H9 (cell line): ENCODE measurements at regions not wholly inside any gene's neighbourhood (a gene's known extent, or its start where the extent isn't known, plus 50 kb on each side); places are given as distances from the start of the nearest gene placed in this dataset.

ENCODE experiments used
- DNase-seq: peaks from one replicate; pipeline ENCODE4 v3.0.0-alpha.2; 2017
- H2AFZ ChIP-seq: one replicate; pipeline ENCODE4 v1.6.1; 2013; ENCODE audit warnings: mild to moderate bottlenecking, low read length, control low read depth, moderate library complexity
- H2AK5ac ChIP-seq: 2 replicates; pipeline ENCODE4 v1.6.1; 2013; ENCODE audit warnings: low read length, control low read depth, mixed read lengths; ENCODE audit not compliant: insufficient read length
- H2BK120ac ChIP-seq: one replicate; pipeline ENCODE4 v1.6.1; 2013; ENCODE audit warnings: low read depth, mild to moderate bottlenecking, low read length, control low read depth, inconsistent platforms; ENCODE audit not compliant: poor library complexity, severe bottlenecking
- H2BK12ac ChIP-seq: 2 replicates; pipeline ENCODE4 v1.6.1; 2013; ENCODE audit warnings: low read length, control low read depth, mixed read lengths, low read depth; ENCODE audit not compliant: insufficient read length
- H2BK15ac ChIP-seq: 2 replicates; pipeline ENCODE4 v1.6.1; 2013; ENCODE audit warnings: low read depth, low read length, control low read depth
- H2BK20ac ChIP-seq: one replicate; pipeline ENCODE4 v1.6.1; 2013; ENCODE audit warnings: low read depth, mild to moderate bottlenecking, low read length, control low read depth, inconsistent platforms; ENCODE audit not compliant: poor library complexity, severe bottlenecking
- H2BK5ac ChIP-seq: 2 replicates; pipeline ENCODE4 v1.6.1; 2013; ENCODE audit warnings: low read length, control low read depth, mixed read lengths; ENCODE audit not compliant: insufficient read length
- H3K14ac ChIP-seq: 2 replicates; pipeline ENCODE4 v1.6.1; 2013; ENCODE audit warnings: low read length, control low read depth; ENCODE audit not compliant: insufficient read depth
- H3K18ac ChIP-seq: 2 replicates; pipeline ENCODE4 v1.6.1; 2013; ENCODE audit warnings: low read depth, mild to moderate bottlenecking, mixed read lengths, low read length, control low read depth; ENCODE audit not compliant: insufficient read length
- H3K23ac ChIP-seq: 2 replicates; pipeline ENCODE4 v1.6.1; 2013; ENCODE audit warnings: low read length, control low read depth, mixed read lengths, low read depth; ENCODE audit not compliant: insufficient read length
- H3K23me2 ChIP-seq: 2 replicates; pipeline ENCODE4 v1.6.1; 2013; ENCODE audit warnings: low read depth, mild to moderate bottlenecking, mixed read lengths, low read length, control low read depth; ENCODE audit not compliant: insufficient read length, poor library complexity, severe bottlenecking
- H3K27ac ChIP-seq: 2 replicates; pipeline ENCODE4 v1.5.1; 2013; ENCODE audit warnings: low read length, control low read depth, mixed read lengths, low read depth; ENCODE audit not compliant: insufficient read length
- H3K27me3 ChIP-seq: 2 replicates; pipeline ENCODE4 v1.6.1; 2013; ENCODE audit warnings: low read length, control low read depth, inconsistent platforms; ENCODE audit not compliant: insufficient read depth
- H3K4ac ChIP-seq: 2 replicates; pipeline ENCODE4 v1.6.1; 2013; ENCODE audit warnings: low read depth, mild to moderate bottlenecking, control low read depth, inconsistent platforms, low read length, moderate library complexity
- H3K4me1 ChIP-seq: 2 replicates; pipeline ENCODE4 v1.6.1; 2013; ENCODE audit warnings: low read length, control low read depth, inconsistent platforms; ENCODE audit not compliant: insufficient read depth
- H3K4me2 ChIP-seq: 2 replicates; pipeline ENCODE4 v1.6.1; 2013; ENCODE audit warnings: low read length, control low read depth, mixed read lengths; ENCODE audit not compliant: insufficient read length, insufficient read depth
- H3K56ac ChIP-seq: 2 replicates; pipeline ENCODE4 v1.6.1; 2013; ENCODE audit warnings: low read depth, mild to moderate bottlenecking, mixed read lengths, low read length, control low read depth; ENCODE audit not compliant: insufficient read length
- H3K79me1 ChIP-seq: 2 replicates; pipeline ENCODE4 v1.6.1; 2013; ENCODE audit warnings: low read depth, mild to moderate bottlenecking, moderate library complexity, low read length, control low read depth, inconsistent platforms; ENCODE audit not compliant: insufficient read depth, poor library complexity, severe bottlenecking
- H3K79me2 ChIP-seq: 2 replicates; pipeline ENCODE4 v1.6.1; 2013; ENCODE audit warnings: low read length, control low read depth, inconsistent platforms; ENCODE audit not compliant: insufficient read depth
- H3K9ac ChIP-seq: 2 replicates; pipeline ENCODE4 v1.6.1; 2013; ENCODE audit warnings: low read length, control low read depth, mixed read lengths; ENCODE audit not compliant: insufficient read length; ENCODE audit errors: extremely low read depth
- H3K9me3 ChIP-seq: one replicate; pipeline ENCODE4 v1.6.1; 2013; ENCODE audit warnings: low read depth, low read length, inconsistent platforms; ENCODE audit not compliant: control insufficient read depth
- H3T11ph ChIP-seq: one replicate; pipeline ENCODE4 v1.6.1; 2013; ENCODE audit warnings: mild to moderate bottlenecking, low read length, control low read depth, inconsistent platforms
- H4K20me1 ChIP-seq: one replicate; pipeline ENCODE4 v1.6.1; 2013; ENCODE audit not compliant: control insufficient read depth, insufficient read length, insufficient read depth
- H4K5ac ChIP-seq: 2 replicates; pipeline ENCODE4 v1.6.1; 2013; ENCODE audit warnings: low read depth, mild to moderate bottlenecking, mixed read lengths, low read length, control low read depth; ENCODE audit not compliant: insufficient read length
- H4K8ac ChIP-seq: replicated peaks from 2 replicates; pipeline ENCODE4 v1.6.1; 2013; ENCODE audit warnings: low read length, control low read depth, mixed read lengths, low read depth; ENCODE audit not compliant: insufficient read length
- H4K91ac ChIP-seq: 2 replicates; pipeline ENCODE4 v1.6.1; 2013; ENCODE audit warnings: low read depth, mild to moderate bottlenecking, moderate library complexity, mixed read lengths, low read length, control low read depth; ENCODE audit not compliant: insufficient read length
- H3K27ac Mint-ChIP-seq, 3 experiments: 2 replicates in 2 of 3; 3 replicates in 1 of 3; pipeline ENCODE4 v1.8.0; 2020 to 2021; ENCODE audit warnings: mixed read lengths in 3 of 3, mild to moderate bottlenecking in 1 of 3, moderate library complexity in 1 of 3
- H3K27me3 Mint-ChIP-seq: 2 replicates; pipeline ENCODE4 v1.8.0; 2021; ENCODE audit warnings: low read depth, mild to moderate bottlenecking, moderate library complexity, mixed read lengths
- H3K36me3 Mint-ChIP-seq, 3 experiments: 2 replicates in 2 of 3; 3 replicates in 1 of 3; pipeline ENCODE4 v1.8.0; 2020 to 2021; ENCODE audit warnings: low read depth in 3 of 3, mixed read lengths in 3 of 3; ENCODE audit not compliant: insufficient read depth in 1 of 3
- H3K4me1 Mint-ChIP-seq, 2 experiments: 2 replicates each; pipeline ENCODE4 v1.8.0; 2020; ENCODE audit warnings: mixed read lengths in 2 of 2
- H3K4me3 Mint-ChIP-seq, 2 experiments: 2 replicates in 1 of 2; 3 replicates in 1 of 2; pipeline ENCODE4 v1.8.0; 2020 to 2021; ENCODE audit warnings: mild to moderate bottlenecking in 2 of 2, mixed read lengths in 2 of 2, moderate library complexity in 1 of 2
- H3K9me3 Mint-ChIP-seq, 2 experiments: 2 replicates in 1 of 2; 3 replicates in 1 of 2; pipeline ENCODE4 v1.8.0; 2020; ENCODE audit warnings: mild to moderate bottlenecking in 2 of 2, mixed read lengths in 2 of 2, moderate library complexity in 1 of 2
- WGBS: extraction: QIAGEN DNeasy Blood & Tissue Kit; methylation state at CpG from one replicate; pipeline ENCODE4 v1.1.7; 2013; ENCODE audit warnings: missing lambda C conversion rate, low lambda C conversion rate, mixed read lengths; ENCODE audit not compliant: insufficient read length; ENCODE audit errors: extremely low coverage; 5-methylcytosine and 5-hydroxymethylcytosine counted together
- TF ChIP-seq, protein P1 (sequence below): fragments of 200-600 bp; sonication (generic); conservative IDR thresholded peaks from 3 replicates; pipeline ENCODE4 v1.8.0; 2021; ENCODE audit warnings: antibody characterized with exemption, mild to moderate bottlenecking

DNA sequence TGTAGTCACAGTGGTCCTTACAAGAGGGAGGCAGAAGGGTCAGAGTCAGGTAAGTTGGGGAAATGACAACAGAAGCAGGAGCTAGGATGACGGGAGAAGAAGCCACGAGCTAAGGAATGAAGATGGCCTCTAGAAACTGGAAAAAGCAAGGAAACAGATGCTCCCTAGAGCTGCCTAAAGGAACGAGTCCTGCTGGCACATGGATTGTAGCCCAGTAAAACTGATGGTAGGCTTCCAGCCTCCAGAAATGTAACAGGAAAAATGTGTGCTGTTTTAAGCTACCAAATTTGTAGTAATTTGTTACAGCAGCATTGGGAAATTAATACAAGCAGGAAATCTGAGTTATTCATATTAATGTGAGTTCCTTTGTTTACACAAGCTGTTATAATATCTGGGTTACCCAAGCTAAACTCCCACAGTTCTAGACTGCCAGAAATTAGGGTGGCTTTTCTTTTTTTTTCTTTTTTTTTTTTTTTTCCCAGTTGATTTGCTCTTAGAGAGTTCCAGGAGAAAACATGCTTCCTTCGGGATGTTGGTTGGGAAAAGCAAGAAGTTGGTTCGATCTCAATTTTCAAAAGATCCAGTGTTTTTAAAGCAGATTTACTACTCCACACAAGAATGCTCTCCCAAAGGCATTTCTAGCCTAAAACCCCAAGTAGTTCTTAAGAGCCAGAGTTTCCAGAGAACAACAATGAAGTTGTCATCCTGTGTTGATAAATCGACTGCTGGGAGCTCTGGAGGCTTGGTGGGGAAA is 400.0 kb upstream of the SLC24A2 start:
- Mint-ChIP-seq H3K9me3 (peaks cover 0 to 3% of the 10 kb centered on the region in 2 experiments; a peak in 2 of 5 replicates), H3K36me3 (peaks cover 0 to 6% (median 5%) of the 10 kb centered on the region in 3 experiments; a peak in 4 of 7 replicates), H3K4me3 (no peak overlapping the region), H3K4me1 (peaks cover 11% of the 10 kb centered on the region in 2 experiments), H3K27ac (no peak overlapping the region), H3K27me3 (no peaks in the 10 kb centered on the region; the same call in 1 of the 2 replicates)
- H3K4me1 ChIP-seq, result peaks cover 7% of the 10 kb centered on the region; the same call in 1 of the 2 replicates
- no peak overlapping the region for H3K4me2 ChIP-seq
- H2AK5ac ChIP-seq, result no peak overlapping the region
- WGBS, result no CpG with 5 or more reads among the region's 6 CpGs
- H3K27ac ChIP-seq, result no peak overlapping the region
- no peak overlapping the region for H2BK15ac ChIP-seq
- no peaks in the 10 kb centered on the region for H3K27me3 ChIP-seq
- no peak overlapping the region for H2BK12ac ChIP-seq
- no peak overlapping the region for H3K56ac ChIP-seq
- H2BK120ac ChIP-seq, result no peak overlapping the region
- no peaks in the 10 kb centered on the region for H3K79me2 ChIP-seq
- H3K9me3 ChIP-seq, result no peaks in the 10 kb centered on the region
- no peak overlapping the region for H3K9ac ChIP-seq
- no peak overlapping the region for H3T11ph ChIP-seq
- H3K4ac ChIP-seq, result no peak overlapping the region
- H3K79me1 ChIP-seq, result no peaks in the 10 kb centered on the region
- no peak overlapping the region for H2AFZ ChIP-seq
- no peak overlapping the region for H3K14ac ChIP-seq
- H4K20me1 ChIP-seq, result no peaks in the 10 kb centered on the region
- H4K5ac ChIP-seq, result no peak overlapping the region
- no peak overlapping the region for H3K23ac ChIP-seq
- H4K91ac ChIP-seq, result no peak overlapping the region
- no peaks in the 10 kb centered on the region for H3K23me2 ChIP-seq
- no peak overlapping the region for H3K18ac ChIP-seq
- TF ChIP-seq, protein P1, sequence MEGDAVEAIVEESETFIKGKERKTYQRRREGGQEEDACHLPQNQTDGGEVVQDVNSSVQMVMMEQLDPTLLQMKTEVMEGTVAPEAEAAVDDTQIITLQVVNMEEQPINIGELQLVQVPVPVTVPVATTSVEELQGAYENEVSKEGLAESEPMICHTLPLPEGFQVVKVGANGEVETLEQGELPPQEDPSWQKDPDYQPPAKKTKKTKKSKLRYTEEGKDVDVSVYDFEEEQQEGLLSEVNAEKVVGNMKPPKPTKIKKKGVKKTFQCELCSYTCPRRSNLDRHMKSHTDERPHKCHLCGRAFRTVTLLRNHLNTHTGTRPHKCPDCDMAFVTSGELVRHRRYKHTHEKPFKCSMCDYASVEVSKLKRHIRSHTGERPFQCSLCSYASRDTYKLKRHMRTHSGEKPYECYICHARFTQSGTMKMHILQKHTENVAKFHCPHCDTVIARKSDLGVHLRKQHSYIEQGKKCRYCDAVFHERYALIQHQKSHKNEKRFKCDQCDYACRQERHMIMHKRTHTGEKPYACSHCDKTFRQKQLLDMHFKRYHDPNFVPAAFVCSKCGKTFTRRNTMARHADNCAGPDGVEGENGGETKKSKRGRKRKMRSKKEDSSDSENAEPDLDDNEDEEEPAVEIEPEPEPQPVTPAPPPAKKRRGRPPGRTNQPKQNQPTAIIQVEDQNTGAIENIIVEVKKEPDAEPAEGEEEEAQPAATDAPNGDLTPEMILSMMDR, result no peak
- no peak overlapping the region for H2BK5ac ChIP-seq
- no peak for DNase-seq
- H4K8ac ChIP-seq, result no peak overlapping the region
- H2BK20ac ChIP-seq, result no peak overlapping the region
